RWPE1 (cell line): ENCODE measurements at regions not wholly inside any gene's neighbourhood (a gene's known extent, or its start where the extent isn't known, plus 50 kb on each side); places are given as distances from the start of the nearest gene placed in this dataset.

Experiments used
- CTCF ChIA-PET: fragments of 350-600 bp; sonication (Branson Sonifier 250); formaldehyde crosslinking; extraction: SDS; loops from one replicate; lab custom pipeline; 2021; lab: Yijun Ruan, JAX
- POLR2A ChIA-PET: fragments of 400-600 bp; formaldehyde crosslinking; extraction: SDS; loops from one replicate; lab custom pipeline; 2020; ENCODE audit warnings: antibody characterized with exemption; ENCODE audit not compliant: low non-redundant PET; lab: Yijun Ruan, JAX
- DNase-seq: peaks from one replicate; pipeline ENCODE4 v3.0.0; 2012; ENCODE audit warnings: low spot score
- H3K27ac ChIP-seq: fragments of 450-650 bp; 2 replicates; pipeline ENCODE4 v1.5.1; 2017
- CTCF ChIP-seq: fragments of 450-650 bp; conservative IDR thresholded peaks from 2 replicates; pipeline ENCODE4 v1.5.1; 2017; ENCODE audit warnings: low read depth, mild to moderate bottlenecking

GRCh38 chr2:15828576-15828975 lies 111.8 kb upstream of the MYCN start:
- POLR2A ChIA-PET, result no interaction called here
- CTCF ChIA-PET, result no interaction called here
- no peak for DNase-seq
- H3K27ac ChIP-seq, result no peak overlapping the region
- no peak for TF ChIP-seq CTCF

DNA sequence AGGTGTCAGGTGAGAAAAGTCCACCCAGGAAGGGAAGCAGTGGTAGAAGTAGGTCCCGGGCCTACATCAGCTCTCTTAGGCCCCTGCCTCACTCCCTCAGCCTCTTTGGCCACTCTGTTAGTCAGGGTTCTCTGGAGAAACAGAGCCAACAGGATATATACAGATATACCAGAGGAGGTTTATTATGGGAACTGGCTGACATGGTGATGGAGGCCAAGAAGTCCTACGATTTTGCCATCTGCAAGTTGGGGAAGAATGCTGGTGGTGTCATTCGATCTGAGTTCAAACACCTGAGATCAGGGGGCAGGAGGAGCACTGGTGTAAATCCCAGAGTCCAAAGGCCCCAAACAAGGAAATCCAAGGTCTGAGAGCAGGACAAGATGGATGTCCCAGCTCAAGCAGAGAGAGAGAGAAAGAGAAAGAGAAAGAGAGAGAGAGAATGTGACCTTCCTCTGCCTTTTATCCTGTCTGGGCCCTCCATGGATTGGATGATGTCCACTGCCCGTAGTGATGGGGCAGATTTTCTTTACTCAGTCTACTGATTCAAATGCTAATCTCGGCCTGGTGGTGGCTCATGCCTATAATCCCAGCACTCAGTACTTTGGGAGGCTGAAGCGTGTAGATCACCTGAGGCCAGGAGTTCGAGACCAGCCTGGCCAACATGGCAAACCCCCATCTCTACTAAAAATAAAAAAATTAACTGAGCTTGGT lies 111.1 kb upstream of the MYCN start:
- DNase-seq, result no peak
- CTCF ChIA-PET, result no interaction called here
- TF ChIP-seq CTCF, result no peak
- H3K27ac ChIP-seq, result no peak overlapping the region
- POLR2A ChIA-PET, result no interaction called here

GRCh38 chr2:15829985-15830384 lies 110.4 kb upstream of the MYCN start:
- H3K27ac ChIP-seq, result no peak overlapping the region
- ChIA-PET POLR2A (no interaction called here), CTCF (interaction anchor here (0.7 kb wide), 1 partner anchor 134 kb away, joined by 3 read pairs; no protein-coding TSS in a partner anchor)
- TF ChIP-seq CTCF, result no peak
- no peak for DNase-seq

- TF ChIP-seq CTCF, result no peak
- CTCF ChIA-PET, result no interaction called here
Measured at GRCh38 chr2:15830937-15831549, 109.3 kb upstream of the MYCN start.

DNA sequence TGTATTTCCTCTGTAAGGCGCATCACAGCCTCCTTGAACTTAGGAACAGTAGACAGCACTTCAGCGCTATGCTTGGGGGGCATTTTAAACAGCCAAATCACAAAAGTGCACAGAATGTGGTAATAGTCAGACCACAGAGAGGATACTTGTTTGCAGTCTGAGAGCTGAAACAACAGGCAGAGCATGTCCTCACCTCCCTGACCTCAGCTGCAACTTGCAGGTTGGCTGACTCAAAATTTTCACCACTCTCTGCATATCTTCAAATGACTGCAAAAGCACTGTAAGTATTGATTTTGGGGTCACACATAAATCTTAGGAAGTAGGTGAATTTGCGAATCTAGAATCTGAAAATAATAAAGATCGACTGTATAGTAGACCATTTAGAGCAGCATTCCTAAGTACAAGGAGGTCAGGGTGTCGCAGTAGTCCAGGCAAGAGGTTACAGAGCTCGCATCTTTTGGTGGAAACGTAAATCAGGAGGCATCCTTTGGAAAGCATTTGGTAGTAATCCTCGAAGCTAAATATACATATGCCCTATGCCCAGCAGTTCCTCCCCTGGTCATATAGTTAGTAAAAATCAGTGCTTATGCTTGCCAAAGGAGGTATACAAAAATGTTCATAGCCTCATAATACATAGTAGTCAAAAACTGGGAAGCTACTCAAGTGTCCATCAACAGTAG lies 108.2 kb upstream of the MYCN start:
- CTCF ChIA-PET, result no interaction called here
- POLR2A ChIA-PET, result no interaction called here
- DNase-seq, result no peak
- no peak for TF ChIP-seq CTCF
- no peak overlapping the region for H3K27ac ChIP-seq

More at GRCh38 chr2:15830937-15831549, 109.3 kb upstream of the MYCN start:
- H3K27ac ChIP-seq, result no peak overlapping the region
- no peak for DNase-seq
- POLR2A ChIA-PET, result no interaction called here

- POLR2A ChIA-PET, result no interaction called here
- DNase-seq, result no peak
- no peak overlapping the region for H3K27ac ChIP-seq
- TF ChIP-seq CTCF, result no peak
- CTCF ChIA-PET, result no interaction called here
Measured at GRCh38 chr2:15832849-15833680, 107.3 kb upstream of the MYCN start.
